AG20443 (cell line): ENCODE measurements at regions not wholly inside any gene's neighbourhood (a gene's known extent, or its start where the extent isn't known, plus 50 kb on each side); places are given as distances from the start of the nearest gene placed in this dataset.
"Not testable (repeated sequence)": the region's sequence is repeated elsewhere in the genome, so short reads cannot be mapped to it uniquely, and the experiment has no call there.

Experiments
- DNase-seq: peaks from one replicate; pipeline ENCODE4 v3.0.0; 2012; ENCODE audit warnings: low spot score, mixed read lengths

DNA sequence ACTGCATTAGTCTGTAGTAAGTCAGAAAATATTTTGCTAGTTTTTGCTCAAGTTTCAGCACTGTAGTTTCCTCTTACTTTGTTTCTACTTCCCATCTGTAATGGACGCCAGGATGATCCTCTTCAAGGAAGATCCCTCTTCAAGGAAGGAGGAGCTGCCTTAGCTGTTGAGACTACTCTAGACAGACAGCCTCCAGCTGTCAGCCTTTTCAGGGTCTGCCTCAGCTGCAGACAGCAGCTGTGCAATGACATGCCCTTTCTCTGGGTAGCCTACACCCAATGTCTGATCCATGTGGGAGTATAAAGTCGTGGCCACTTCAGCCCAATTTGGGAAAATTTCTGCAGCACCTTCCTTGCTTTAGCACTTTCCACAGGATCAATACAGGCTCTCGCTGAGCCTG, 281.0 kb upstream of the MAOA start:
- no peak for DNase-seq

DNA sequence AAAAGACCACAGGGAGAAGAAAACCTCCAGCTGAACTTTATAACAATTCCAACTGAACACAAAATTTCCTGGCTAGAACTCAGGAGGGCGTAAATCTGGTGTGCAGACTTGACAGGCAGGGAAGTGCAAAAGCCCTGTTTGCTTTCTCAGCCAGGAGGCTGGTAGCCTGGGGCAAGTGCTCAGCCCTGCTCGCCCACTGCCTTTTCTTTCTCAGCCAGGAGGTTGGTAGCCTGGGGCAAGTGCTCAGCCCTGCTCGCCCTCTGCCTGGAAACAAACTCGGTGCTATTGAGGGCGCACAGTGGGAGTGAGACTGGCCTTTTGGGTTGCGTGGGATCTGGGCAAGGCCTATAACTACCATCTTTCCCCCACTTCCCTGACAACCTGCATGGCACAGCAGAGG, 275.4 kb upstream of the MAOA start:
- no peak for DNase-seq

- no peak for DNase-seq
Measured at GRCh38 chrX:43386875-43387274, 269.2 kb upstream of the MAOA start.

- DNase-seq = no peak
Measured at GRCh38 chrX:43405191-43405590, 250.9 kb upstream of the MAOA start.

GRCh38 chrX:43423876-43424275, 232.2 kb upstream of the MAOA start:
- DNase-seq = no peak

DNA sequence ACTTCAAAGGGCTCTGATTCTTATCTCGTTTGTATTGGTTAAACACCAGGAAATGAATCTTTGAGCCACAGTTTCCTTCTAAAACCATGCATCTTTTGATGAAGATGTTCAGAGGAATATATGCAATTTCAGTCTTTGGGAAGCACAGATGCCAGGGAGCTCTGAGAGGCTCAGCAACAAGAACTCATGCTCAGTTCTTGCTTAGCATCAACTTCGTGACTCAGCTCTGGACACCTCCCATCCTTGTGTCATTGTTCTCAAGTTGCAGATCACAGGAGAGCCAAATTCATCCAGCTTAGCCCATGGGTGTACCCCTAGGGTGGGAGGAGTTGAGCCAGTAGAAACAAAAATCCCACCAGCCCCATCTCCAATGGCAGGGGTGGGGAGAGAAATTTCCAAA, 219.6 kb upstream of the MAOA start:
- DNase-seq = no peak

DNA sequence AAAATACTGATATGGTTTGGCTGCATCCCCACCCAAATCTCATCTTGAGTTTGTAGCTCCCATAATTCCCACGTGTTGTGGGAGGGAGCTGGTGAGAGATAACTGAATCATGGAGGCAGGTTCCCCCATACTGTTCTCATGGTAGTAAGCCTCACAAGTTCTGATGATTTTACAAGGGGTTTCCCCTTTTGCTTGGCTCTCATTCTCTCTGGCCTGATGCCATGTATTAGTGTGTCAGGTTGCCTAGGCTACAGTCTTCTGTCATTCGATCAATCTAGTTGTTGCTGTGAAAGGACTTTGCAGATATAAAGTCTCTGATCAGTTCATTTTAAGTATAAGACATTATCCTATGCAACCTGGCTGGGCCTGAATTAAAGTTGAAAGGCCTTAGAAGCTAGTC, 209.3 kb upstream of the MAOA start:
- DNase-seq = no peak

- DNase-seq = no peak
Measured at GRCh38 chrX:43448688-43449087, 207.4 kb upstream of the MAOA start.

- DNase-seq = no peak
Measured at GRCh38 chrX:43450355-43450754, 205.7 kb upstream of the MAOA start.

GRCh38 chrX:43451976-43452686, 204.0 kb upstream of the MAOA start:
- DNase-seq = not testable (repeated sequence)

- DNase-seq = no peak
Measured at GRCh38 chrX:43456063-43456462, 200.0 kb upstream of the MAOA start.

GRCh38 chrX:43456906-43457305, 199.2 kb upstream of the MAOA start:
- DNase-seq = no peak

GRCh38 chrX:43467608-43468234, 188.4 kb upstream of the MAOA start:
- DNase-seq = no peak

GRCh38 chrX:43469391-43470054, 186.6 kb upstream of the MAOA start:
- DNase-seq = no peak

- DNase-seq = no peak
Measured at GRCh38 chrX:43474321-43474720, 181.8 kb upstream of the MAOA start.

DNA sequence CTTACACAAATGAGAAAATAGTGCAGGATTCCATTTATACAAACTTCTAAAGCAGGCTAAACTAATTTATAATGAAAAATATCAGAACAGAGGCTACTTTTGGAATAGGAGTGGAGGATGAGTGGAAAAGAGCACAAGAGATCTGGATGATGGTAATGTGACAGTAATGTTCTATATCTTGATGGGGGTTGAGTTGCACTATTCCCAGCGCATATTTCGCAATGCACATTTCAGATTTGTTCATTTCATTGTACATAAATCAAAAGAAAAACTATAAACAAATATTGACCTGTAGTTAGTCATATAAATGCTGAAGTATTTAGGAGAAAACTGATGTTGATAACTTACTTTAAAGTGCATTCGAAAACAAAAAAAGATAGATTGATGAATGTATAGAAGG, 177.0 kb upstream of the MAOA start:
- DNase-seq = no peak

- no peak for DNase-seq
Measured at GRCh38 chrX:43479850-43480249, 176.2 kb upstream of the MAOA start.

DNA sequence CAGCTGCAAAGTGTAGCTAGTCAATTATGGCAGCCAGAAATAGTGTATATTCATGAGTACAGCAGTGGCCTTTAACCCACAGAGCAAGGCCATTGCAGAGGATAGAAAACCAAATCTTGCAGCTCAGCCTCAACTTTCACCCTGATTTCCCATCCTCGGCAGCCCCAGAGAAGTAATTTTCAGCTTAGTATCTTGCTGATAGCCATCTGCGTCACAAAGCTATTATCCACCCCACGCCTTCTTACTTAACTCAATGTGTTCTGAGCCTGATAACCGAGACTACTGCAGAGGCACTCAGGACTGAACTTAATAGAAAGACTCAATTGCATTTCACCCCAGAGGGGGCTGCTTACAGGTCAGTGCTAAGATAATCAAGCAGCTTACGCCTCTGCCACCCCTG, 174.5 kb upstream of the MAOA start:
- DNase-seq = no peak

GRCh38 chrX:43493756-43494155, 162.3 kb upstream of the MAOA start:
- no peak for DNase-seq

GRCh38 chrX:43500246-43500645, 155.9 kb upstream of the MAOA start:
- DNase-seq = no peak

DNA sequence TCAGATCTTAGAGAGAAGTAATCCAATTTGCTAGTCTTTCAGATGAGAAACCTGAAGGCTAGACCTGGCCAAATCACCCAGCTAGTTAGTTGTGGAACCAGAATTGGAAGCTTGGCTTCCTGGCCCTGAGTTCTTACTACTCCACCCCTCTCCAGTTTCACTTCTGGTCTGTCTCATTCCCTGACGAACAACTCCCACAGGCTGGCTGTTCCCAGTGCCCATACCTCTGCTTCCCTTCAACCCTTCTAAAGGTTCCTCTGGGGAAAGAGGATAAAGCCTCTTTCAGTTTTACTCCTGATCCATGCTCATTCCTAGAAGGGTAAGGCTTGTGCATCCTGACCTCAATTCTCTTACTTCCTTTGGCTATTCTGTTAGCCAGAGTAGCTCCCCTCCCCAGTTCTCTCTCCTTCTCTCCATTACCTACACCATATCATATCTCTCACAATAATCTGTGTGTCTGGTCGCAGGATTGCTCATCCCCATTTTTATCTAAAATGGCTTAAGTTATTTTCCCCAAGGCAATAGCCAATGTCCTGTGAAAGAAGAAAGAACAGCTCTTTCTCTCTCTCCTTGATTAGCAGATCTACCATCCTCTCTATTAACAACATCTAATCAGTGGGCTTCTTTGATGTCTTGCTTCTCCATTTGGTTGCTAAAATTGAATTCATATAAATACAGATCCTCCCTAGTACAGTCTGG, 155.0 kb upstream of the MAOA start:
- no peak for DNase-seq

DNA sequence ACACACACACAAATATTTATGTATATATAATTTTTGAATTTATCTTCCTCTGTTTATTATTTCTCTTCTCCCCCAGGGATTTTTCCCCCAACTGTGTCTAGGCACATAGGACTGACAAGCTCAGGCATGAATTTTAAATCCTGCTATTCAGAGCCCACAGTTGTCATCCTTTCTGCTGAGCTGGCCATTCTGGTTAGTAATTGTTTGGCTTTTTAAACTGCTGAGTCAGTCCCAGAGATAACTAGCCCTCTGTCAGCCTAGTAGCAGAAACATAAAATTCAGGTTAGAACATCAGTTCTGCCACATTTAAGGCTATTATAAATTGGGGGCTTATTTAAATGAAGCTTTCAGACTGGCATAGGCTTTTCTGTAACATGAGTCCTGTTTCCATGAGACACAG, 151.7 kb upstream of the MAOA start:
- no peak for DNase-seq

GRCh38 chrX:43505769-43506168, 150.3 kb upstream of the MAOA start:
- DNase-seq = no peak
